HEK293 (cell line): ENCODE measurements at regions not wholly inside any gene's neighbourhood (a gene's known extent, or its start where the extent isn't known, plus 50 kb on each side); places are given as distances from the start of the nearest gene placed in this dataset.

Source experiments
- HOXA7 ChIP-seq: sonication (generic); formaldehyde crosslinking; IDR thresholded peaks from 2 replicates; pipeline ENCODE4 v1.8.1; 2022; ENCODE audit warnings: missing genetic modification reagents, borderline replicate concordance
- ZNF324 ChIP-seq: fragments of 450-650 bp; formaldehyde crosslinking; IDR thresholded peaks from 2 replicates; pipeline ENCODE4 v1.5.1; 2016; ENCODE audit warnings: missing biosample characterization, missing genetic modification characterization
- ZNF544 ChIP-seq: fragments of 450-650 bp; formaldehyde crosslinking; IDR thresholded peaks from 2 replicates; pipeline ENCODE4 v1.5.0; 2017; ENCODE audit warnings: missing biosample characterization, missing genetic modification characterization
- TF ChIP-seq, protein P1 (sequence below): fragments of 450-650 bp; formaldehyde crosslinking; IDR thresholded peaks from 2 replicates; pipeline ENCODE4 v1.5.1; 2016; ENCODE audit warnings: missing biosample characterization, missing genetic modification characterization

GRCh38 chr17:14737984-14738651 is 437.2 kb downstream of the HS3ST3B1 start:
- TF ChIP-seq, protein P1, sequence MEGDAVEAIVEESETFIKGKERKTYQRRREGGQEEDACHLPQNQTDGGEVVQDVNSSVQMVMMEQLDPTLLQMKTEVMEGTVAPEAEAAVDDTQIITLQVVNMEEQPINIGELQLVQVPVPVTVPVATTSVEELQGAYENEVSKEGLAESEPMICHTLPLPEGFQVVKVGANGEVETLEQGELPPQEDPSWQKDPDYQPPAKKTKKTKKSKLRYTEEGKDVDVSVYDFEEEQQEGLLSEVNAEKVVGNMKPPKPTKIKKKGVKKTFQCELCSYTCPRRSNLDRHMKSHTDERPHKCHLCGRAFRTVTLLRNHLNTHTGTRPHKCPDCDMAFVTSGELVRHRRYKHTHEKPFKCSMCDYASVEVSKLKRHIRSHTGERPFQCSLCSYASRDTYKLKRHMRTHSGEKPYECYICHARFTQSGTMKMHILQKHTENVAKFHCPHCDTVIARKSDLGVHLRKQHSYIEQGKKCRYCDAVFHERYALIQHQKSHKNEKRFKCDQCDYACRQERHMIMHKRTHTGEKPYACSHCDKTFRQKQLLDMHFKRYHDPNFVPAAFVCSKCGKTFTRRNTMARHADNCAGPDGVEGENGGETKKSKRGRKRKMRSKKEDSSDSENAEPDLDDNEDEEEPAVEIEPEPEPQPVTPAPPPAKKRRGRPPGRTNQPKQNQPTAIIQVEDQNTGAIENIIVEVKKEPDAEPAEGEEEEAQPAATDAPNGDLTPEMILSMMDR (tag by site-specific recombination): no peak
- TF ChIP-seq ZNF544: no peak
- TF ChIP-seq HOXA7 (CRISPR knock-in tag): no peak
- TF ChIP-seq ZNF324: no peak
